ENCODE measurements at regions not wholly inside any gene's neighbourhood (a gene's known extent, or its start where the extent isn't known, plus 50 kb on each side); places are given as distances from the start of the nearest gene placed in this dataset.

GRCh38 chr9:88933607-88934379 lies 57.5 kb upstream of the S1PR3 start:
- Histone ChIP-seq H3K27ac (ENCODE audit: low read length) (no peak overlapping the region), H3K36me3 (ENCODE audit: control insufficient read depth, insufficient read depth, low read length) (no peaks in the 10 kb centered on the region), H3K4me1 (ENCODE audit: control insufficient read depth, insufficient read depth, low read length) (no peaks in the 10 kb centered on the region), H3K9me3 (ENCODE audit: control insufficient read depth, insufficient read depth, low read depth, low read length) (no peaks in the 10 kb centered on the region), H3K27me3 (ENCODE audit: control insufficient read depth, insufficient read depth, low read length) (no peaks in the 10 kb centered on the region), H3K4me3 (ENCODE audit: low read depth in 2 of 2, low read length in 2 of 2) (no peak overlapping the region)
- no TSS peak for BruUV-seq (replicated peaks)
- TF ChIP-seq SIN3A (IDR thresholded peaks at IDR 0.05; ENCODE audit: borderline replicate concordance, insufficient read depth, low read depth, low read length) = no peak
- TF ChIP-seq TCF7L2 (IDR thresholded peaks at IDR 0.05; ENCODE audit: low read depth, low read length) = no peak
- no peak for TF ChIP-seq POLR2AphosphoS5 (IDR thresholded peaks at IDR 0.05; ENCODE audit: low read depth, low read length)
- TF ChIP-seq REST (IDR thresholded peaks at IDR 0.05; ENCODE audit: insufficient read depth in 1 of 2, low read depth in 2 of 2, low read length in 1 of 2) = no peak
- DNase-seq (ENCODE audit: low read depth, low spot score) (no peak), ATAC-seq (no peak)
- ChIA-PET POLR2A (no interaction called here), CTCF (no interaction called here)
- in situ Hi-C loops (cut with HindIII; ENCODE audit: low pct_unique_long_range_greater_than_20kb, low sequenced_read_pairs) (no loop called here), intact Hi-C loops (cut with micrococcal nuclease; ENCODE audit: unreplicated experiment) (no loop called here)

- no peaks in the 10 kb centered on the region for H3K27me3 ChIP-seq (ENCODE audit: control insufficient read depth, insufficient read depth, low read length)
- DNase-seq (ENCODE audit: low read depth, low spot score) = no peak
- TF ChIP-seq POLR2AphosphoS5 (IDR thresholded peaks at IDR 0.05; ENCODE audit: low read depth, low read length) = no peak
- no peak for TF ChIP-seq TCF7L2 (IDR thresholded peaks at IDR 0.05; ENCODE audit: low read depth, low read length)
- ATAC-seq = no peak
- in situ Hi-C loops (cut with HindIII; ENCODE audit: low pct_unique_long_range_greater_than_20kb, low sequenced_read_pairs) = no loop called here
- CTCF ChIA-PET = no interaction called here
- no peaks in the 10 kb centered on the region for H3K9me3 ChIP-seq (ENCODE audit: control insufficient read depth, insufficient read depth, low read depth, low read length)
- H3K4me1 ChIP-seq (ENCODE audit: control insufficient read depth, insufficient read depth, low read length) = no peaks in the 10 kb centered on the region
- no TSS peak for BruUV-seq (replicated peaks)
- intact Hi-C loops (cut with micrococcal nuclease; ENCODE audit: unreplicated experiment) = no loop called here
- POLR2A ChIA-PET = no interaction called here
- H3K4me3 ChIP-seq (ENCODE audit: low read depth in 2 of 2, low read length in 2 of 2) = no peak overlapping the region
- no peak overlapping the region for H3K27ac ChIP-seq (ENCODE audit: low read length)
- H3K36me3 ChIP-seq (ENCODE audit: control insufficient read depth, insufficient read depth, low read length) = no peaks in the 10 kb centered on the region
Observed at GRCh38 chr9:88934876-88935535, 56.3 kb upstream of the S1PR3 start.

GRCh38 chr9:88936132-88936531 lies 55.1 kb upstream of the S1PR3 start:
- POLR2A ChIA-PET = no interaction called here
- TF ChIP-seq CTCF (IDR thresholded peaks at IDR 0.05) (no peak), POLR2AphosphoS5 (IDR thresholded peaks at IDR 0.05; ENCODE audit: low read depth, low read length) (no peak), REST (IDR thresholded peaks at IDR 0.05; ENCODE audit: insufficient read depth in 1 of 2, low read depth in 2 of 2, low read length in 1 of 2) (no peak), TCF7L2 (IDR thresholded peaks at IDR 0.05; ENCODE audit: low read depth, low read length) (no peak)
- in situ Hi-C loops (cut with HindIII; ENCODE audit: low pct_unique_long_range_greater_than_20kb, low sequenced_read_pairs) = no loop called here
- H3K36me3 ChIP-seq (ENCODE audit: control insufficient read depth, insufficient read depth, low read length) = no peaks in the 10 kb centered on the region
- H3K27me3 ChIP-seq (ENCODE audit: control insufficient read depth, insufficient read depth, low read length) = no peaks in the 10 kb centered on the region
- H3K9me3 ChIP-seq (ENCODE audit: control insufficient read depth, insufficient read depth, low read depth, low read length) = no peaks in the 10 kb centered on the region
- H3K4me3 ChIP-seq (ENCODE audit: low read depth in 2 of 2, low read length in 2 of 2) = no peak overlapping the region
- intact Hi-C loops (cut with micrococcal nuclease; ENCODE audit: unreplicated experiment) = no loop called here
- BruUV-seq (replicated peaks) = no TSS peak
- no peak overlapping the region for H3K27ac ChIP-seq (ENCODE audit: low read length)
- no peaks in the 10 kb centered on the region for H3K4me1 ChIP-seq (ENCODE audit: control insufficient read depth, insufficient read depth, low read length)
- DNase-seq (ENCODE audit: low read depth, low spot score) (no peak), ATAC-seq (no peak)
- CTCF ChIA-PET = no interaction called here
